Islet of Langerhans (tissue), 1 donor: ENCODE measurements at regions not wholly inside any gene's neighbourhood (a gene's known extent, or its start where the extent isn't known, plus 50 kb on each side); places are given as distances from the start of the nearest gene placed in this dataset.

Experiments
- FAIRE-seq: peaks from one replicate; lab custom pipeline; 2011; peaks lifted over from hg19 to GRCh38; lab: Jason Lieb, UNC

DNA sequence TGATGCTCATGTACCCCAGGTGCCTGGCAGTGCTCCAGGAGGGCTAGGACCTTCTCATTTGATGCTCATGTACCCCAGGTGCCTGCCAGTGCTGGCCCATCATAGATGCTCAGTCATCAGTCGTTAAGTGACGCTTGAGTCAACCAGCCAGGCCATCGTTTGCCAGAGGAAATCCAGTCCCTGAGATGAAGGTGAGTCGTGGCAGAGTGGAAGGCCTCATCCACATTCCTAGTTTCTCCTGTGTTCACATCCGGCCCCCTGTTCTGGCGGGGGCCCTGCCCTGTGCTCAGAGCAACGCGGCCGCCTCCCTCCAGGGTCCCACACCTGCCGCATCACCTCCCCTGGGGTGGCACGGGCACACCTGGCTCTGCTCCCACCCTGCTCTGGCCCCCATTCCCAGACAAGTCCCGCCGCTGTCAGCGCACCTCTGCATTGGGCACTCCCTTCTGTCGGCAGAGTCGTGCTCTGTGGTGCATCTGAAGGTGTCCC is 279.9 kb downstream of the BRD1 start:
- no peak for FAIRE-seq

DNA sequence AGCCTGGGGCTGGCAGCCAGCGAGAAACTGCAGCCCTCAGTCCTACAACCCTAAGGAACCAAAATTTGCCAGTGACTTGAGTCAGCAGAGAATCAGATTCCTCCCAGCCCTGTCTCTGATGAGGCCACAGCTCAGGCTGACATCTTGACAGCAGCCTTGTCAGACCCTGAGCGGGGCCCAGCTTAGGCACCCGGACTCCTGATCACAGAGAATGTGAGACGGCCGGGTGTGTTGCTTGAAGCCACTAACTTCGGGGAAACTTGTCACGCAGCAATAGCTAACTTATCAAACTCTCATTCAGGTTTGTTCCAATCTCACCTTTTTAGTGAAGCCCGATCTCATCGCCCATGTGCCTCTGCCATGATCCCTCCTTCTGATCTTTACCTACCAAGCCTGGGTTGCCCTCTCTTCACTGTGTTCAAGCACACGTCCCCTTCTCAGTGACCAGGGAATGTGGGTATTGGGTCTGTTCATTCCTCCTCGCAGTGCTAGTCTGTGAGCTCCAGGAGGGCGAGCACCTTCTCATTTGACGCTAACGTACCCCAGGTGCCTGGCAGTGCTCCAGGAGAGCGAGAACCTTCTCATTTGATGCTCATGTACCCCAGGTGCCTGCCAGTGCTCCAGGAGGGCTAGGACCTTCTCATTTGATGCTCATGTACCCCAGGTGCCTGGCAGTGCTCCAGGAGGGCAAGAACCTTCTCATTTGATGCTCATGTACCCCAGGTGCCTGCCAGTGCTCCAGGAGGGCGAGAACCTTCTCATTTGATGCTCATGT is 280.7 kb downstream of the BRD1 start:
- FAIRE-seq: no peak

DNA sequence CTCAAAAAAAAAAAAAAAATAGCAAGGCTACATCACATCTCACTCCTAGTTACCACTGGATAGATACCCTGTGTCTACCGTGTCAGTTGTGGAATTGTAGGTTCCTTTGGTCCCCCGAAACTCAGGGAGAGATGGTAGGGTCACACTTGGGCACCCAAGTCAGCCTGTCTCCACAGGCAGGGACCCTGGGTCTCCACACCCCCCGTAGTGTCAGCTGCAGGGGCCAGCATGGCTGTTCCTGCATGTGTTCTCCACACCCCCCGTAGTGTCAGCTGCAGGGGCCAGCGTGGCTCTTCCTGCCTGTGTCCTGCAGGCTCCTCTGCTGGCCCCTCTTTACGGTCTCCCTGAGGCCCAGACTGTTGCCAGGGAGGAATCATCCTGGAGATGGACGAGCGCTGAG is 282.1 kb downstream of the BRD1 start:
- FAIRE-seq: no peak

DNA sequence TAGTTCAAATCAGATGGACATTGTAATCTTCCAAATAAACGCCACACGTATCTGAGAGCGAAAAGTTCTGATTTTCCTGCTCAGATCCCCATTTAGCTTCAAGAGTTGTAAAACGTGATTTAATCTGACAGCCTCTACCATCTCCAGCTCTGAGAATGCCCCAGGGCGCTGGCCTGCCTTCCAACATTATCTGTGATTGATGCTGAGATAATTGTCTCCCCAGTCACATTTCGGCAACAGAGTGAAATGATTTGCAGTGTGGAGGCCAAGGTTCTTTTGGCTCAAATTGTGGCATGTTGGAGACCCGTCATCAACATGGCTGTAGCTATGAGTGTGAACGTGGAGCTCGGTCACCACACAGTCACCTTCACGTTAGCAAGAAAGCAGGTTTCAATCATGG is 283.4 kb downstream of the BRD1 start:
- no peak for FAIRE-seq

DNA sequence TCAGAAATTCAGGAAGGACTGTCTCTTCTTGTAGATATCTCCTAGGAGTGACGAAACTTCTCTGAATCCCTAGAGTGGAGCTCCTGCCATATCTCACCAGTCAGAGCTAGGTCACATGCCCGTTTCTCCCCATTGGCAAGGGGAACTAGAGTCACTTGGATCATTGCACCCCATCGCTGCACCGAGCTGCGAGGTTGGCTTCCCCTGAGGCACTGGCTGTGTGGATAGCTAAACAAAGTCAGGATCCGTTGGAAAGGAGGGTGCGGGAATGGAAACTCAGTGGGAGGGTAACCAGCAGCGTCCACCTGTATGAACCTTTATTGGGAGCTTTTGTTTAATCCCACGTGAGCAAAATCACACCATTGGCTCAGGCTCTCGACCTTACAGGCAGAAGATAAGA is 283.8 kb downstream of the BRD1 start:
- FAIRE-seq: no peak

DNA sequence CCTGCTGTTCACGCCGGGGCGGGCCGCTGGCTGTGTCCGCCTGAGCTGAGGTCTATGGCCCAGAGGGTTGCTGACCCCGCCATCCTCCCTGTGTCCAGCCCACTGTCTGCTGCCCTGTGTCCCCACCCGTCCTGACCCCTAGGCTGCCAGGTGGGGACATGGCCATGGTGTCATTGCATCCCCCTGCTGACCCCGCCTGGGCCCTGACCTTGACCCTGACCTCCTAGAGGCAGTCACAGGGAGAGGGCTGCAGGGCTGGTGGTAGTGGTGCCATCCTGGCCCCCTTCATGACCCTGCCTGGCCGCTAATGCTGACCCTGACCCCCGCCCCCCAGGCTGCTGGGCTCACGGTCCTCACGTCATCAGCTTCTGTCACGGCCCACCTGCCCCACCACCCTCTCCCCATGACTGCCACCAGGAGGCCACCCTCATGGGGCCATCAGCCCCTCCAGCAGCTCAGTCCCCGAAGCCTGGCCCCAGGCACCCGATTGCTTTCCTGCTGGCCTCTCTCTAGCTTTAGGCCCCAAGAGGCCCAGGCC is 285.9 kb downstream of the BRD1 start:
- FAIRE-seq: no peak

DNA sequence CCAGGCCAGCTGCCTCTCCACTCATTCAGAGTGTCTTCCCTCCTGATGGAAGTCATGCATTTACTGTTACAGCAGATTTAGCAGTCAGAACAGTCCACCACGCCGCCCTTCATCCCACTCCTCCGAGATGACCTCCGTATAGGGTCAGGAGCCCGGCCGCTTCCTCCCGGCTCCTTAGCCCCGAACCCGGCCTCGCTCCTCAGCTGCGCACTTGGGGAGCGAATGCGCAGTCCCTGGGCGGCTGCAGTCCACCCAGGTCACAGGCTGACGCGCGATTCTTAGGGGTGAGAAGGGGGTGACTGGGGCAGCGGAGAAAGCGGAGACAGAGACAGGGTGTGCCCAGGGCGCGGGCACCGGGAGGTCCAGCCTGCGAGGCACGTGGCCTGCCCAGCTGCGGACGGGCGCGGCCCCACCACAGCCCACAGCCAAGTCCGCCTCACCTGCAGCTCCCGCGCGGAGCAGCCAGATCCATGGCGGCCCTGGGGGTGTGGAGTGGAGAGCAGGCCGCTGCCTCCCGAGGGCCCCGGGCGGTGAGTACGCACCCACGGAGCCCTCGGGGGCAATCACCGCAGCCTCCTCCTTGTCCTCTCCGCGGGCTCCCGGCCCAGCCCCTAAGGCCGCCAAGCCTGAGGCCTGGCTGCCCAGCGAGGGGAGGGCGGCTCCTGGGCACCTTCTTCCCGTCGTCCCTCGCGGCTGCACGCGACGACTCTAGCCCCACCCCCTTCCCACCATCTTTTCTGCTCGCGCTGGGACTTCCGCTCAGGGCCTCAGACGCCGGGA is 286.6 kb downstream of the BRD1 start:
- no peak for FAIRE-seq

DNA sequence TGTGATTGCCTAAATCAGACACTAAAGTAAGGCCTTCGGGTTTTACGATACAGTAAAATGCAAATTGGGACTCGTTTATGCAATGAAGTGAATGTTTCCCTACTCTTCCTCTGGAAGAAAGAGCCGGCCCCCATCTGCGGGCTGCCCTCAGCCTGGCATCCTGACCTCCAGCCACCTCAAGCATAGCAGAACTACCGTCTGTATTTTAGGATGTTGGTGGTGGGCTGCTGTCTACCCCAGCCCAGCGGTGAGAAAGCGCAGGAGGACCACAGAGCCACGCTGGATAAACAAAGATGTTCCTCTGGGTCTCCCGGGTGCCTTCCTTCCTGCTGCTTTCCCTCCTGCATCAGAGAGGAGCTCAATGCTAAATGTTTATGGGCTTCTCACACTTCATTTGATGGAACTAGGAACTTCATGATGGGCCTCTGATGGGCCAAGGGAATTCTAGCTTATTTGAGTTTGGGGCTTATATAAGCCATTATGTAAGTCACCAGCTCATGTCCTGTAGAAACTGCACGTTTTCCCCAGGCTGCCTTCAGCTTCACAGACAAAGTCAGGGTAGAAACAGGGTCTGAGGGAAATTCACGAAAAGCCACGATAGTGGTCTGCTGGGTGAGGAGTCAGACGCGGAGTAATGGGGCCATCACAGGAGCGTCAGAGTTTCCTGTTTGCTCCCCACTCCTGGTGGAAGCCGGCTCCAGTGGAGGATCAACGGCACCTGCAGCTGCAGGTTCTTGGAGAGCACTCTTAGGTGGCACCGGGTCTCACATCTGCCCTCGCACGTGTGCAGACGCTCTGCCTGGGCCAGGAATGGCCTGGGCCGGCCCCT is 287.4 kb downstream of the BRD1 start:
- FAIRE-seq: no peak

DNA sequence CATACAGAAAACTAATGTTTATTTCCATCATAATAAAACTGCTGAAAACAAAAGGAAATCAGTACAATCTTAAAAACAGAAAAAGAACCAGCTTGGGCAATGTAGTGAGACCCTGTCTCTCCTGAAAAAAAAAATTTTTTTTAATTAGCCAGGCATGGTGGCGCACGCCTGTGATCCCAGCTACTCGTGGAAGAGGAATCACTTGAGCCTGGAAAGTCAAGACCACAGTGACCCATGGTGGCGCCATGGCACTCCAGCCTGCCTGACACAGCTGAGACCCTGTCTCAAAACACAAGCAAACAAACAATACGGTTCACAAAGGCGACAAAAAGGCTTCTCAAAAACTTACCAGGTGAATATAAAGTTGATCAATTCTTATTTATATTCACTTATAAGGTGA is 289.7 kb downstream of the BRD1 start:
- no peak for FAIRE-seq

DNA sequence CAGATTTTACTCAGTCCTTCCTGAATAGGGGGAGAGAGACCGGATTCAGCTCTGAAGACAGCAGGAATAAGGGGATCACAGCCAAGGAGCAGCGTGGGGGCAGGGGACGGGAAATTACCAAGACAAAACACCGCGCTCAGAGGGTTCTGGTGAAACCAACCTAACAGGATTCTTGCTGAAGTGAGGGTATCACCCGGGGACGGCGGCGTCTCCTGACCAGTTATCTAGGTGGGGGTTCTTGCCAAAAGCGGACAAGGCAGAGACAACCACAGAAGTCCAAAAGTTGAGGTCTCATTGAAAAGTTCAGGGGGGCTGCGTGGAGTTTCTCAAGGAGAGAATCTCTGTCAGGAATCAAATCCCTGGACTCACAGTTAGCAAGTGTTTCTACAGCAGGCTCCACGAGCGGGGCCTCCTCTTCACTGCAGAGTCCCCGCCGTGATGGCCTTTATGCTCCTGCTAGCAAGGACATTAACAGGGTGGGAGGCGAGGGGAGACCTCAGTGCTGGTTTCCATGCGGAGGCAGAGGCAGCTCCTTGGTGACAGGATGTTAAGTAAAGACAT is 291.0 kb downstream of the BRD1 start:
- FAIRE-seq: no peak

DNA sequence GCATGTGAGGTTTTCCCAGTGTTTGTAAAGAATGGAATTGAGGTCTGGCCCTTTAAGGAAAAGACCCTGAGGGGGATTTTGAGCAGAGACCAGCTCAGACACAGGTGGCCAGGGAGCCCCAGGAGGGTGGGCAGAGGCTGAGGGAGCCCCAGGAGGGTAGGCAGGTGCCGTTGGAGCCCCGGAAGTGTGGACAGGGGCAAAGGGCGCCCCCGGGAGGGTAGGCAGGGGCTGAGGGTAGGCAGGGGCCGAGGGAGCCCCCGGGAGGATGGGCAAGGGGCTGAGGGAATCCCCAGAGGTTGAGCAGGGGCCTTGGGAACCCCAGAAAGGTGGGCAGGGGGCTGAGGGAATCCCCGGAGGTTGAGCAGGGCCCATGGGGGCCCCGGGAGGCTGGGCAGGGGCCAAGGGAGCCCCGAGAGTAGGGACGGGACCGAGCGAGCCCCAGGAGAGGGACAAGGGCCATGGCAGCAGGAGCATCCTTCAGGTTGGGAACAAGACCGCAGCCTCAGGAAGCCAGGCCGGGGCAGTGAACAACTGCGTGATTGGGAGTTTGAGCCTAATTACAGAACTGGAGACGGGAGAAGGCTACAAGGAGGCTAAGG is 292.0 kb downstream of the BRD1 start:
- no peak for FAIRE-seq

DNA sequence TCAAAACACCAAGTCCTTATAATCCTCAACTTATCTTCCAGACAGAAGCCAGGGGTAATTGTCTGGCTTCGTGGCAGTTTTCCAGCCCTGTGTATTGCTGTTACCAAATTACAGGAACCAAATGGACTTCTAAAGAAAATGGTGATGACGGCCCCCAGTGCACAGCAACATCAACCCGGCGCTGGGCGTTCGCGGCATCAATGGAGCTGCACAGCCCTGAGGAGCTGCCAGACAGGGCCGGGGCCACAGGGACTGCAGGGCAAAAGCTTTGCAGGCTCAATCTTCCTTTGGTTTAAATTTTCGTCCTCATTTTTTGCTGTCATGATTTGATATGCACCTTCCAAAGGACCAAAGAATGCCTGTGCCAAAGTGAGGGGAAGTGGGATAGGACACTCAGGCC is 292.5 kb downstream of the BRD1 start:
- no peak for FAIRE-seq

DNA sequence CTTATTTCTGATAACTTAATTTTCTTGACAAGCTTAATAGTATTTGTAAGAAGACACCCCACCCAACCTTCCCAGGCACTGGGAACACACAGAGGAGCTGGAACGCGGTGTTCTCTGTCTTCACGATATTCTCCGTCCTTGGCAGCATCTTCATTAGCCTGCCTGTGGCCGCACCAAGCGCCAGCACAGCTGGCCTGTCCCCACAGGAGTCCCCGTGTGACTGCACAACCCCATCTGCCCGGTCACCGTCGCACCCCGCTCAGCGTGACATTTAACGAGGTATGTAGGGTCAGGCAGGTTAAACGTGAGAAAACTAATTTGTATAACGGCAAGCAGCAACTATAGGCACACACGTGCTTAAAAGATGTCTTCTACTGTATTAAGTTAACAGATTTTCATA is 293.3 kb downstream of the BRD1 start:
- FAIRE-seq: no peak

DNA sequence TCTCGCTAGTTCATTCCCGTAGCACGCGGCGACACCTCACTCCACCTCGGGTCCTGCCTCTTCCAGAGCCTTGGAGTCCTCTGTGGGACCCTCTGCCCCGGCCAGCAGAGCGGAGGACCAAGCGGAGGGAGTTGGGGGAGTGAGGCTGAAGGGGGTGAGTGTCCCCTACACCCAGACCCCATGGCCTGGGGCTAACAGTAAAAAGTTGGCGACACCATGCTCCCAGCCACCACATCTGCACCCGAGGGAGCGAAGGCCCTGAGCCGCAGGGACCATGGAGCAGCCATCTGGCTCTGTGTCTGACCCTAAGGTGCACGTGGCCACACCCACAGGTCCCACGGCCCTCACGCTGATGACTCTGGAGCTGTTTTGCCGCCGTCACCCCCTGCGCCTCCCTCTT is 293.8 kb downstream of the BRD1 start:
- FAIRE-seq: no peak

DNA sequence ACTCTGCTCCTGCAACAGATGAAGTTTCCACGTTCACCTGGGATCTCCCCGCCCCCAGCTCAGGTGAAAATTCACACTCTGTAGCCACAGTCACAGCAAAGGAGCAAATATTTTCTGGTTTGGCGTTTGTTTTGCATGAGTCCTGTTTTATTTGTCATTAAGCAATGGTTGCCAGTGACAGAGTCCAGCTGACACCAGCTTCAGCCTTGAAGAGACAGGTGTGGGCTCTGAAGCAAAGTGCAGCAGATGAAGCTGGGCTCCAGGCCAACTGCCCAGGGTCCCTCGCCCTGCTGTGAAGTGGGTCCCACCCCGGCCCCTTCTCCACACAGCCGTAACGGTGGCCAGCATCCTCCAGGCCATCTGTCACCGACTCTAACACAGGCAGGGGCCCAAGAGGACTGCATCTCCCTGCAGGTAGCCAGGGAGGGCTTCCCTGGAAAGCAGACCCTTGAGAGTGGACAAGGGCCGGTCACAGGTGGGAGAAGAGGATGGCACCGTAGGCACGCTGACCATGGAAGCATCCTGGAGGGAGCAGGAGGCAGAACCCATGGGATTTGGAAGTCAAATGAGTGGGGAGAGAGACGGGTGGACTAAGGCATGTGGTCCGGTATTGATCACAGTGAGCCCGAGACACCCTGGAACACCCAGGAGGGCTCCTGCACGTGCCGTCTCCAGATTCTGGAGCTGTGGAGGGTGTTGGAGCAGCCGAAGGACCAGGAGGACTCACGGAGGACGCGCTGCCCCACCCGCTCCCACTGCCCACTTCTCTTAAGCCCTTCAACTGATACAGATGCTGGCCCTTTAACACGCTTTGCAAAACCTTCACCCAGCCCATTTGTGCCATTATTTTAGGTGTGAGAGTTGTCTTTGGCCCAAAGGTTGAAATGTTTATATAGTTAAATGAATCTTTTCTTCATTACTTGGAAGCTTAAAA is 294.5 kb downstream of the BRD1 start:
- no peak for FAIRE-seq

DNA sequence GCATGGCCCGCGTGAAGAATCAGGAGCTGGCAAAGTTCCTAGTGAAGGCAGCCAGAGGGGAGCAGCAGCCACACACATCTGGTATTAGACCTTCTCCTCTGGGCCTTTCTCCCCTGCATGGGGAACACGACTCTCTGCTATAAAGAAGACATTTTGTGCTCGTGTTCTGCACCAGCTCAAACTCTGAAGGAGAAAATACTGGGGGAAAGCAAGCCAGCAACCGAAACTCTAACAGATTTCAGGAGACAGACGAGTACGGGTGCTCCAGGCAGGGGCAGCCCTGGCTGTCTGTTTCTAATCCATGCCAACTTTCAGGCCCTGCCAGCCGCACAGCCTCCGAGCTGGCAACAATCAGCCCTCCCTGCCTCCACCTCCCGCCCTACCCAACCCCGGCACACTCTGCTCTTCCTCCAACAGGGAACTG is 296.3 kb downstream of the BRD1 start:
- no peak for FAIRE-seq

DNA sequence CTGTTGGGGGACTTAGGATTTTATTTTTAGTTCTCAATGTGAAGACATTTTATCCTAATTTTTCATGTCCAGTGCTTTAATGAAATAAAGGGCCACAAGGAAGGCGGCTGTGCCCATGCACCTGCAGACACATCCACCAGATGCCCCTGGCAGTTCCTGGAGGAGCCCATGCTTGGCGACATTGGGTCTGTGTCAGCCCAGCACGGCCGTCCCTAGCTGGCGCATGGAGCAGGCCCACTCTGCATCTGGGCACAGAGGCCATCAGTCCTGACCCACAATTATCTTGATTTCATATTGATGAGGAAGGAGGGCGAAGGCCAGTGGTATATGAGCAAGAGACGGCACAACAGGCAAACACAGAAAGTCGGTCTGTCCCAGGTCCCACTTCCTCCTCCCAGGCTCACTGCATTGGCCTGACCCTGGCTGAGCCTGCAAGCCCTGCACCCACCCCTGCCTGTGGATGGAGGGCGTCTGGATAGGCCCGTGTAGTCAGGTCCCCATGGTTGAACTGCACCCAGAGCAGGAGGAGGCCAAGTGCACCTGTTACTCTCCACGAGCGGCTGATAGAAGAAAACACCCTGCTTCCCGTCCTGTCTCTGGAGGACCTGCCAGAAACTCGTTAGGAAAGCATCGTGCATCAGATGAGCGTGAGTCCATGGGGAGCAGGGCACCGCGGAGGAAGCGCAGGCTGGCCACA is 296.9 kb downstream of the BRD1 start:
- FAIRE-seq: no peak

DNA sequence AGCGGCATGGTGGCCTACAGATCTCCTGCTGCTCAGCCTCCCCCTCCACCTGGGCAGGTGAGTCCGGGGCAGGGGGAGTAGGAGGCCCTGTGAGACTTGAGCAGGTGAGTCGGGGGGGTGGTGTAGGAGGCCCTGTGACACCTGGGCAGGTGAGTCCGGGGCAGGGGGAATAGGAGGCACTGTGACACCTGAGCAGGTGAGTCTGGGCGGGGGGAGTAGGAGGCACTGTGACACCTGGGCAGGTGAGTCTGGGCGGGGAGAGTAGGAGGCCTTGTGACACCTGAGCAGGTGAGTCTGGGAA is 299.3 kb downstream of the BRD1 start:
- no peak for FAIRE-seq

DNA sequence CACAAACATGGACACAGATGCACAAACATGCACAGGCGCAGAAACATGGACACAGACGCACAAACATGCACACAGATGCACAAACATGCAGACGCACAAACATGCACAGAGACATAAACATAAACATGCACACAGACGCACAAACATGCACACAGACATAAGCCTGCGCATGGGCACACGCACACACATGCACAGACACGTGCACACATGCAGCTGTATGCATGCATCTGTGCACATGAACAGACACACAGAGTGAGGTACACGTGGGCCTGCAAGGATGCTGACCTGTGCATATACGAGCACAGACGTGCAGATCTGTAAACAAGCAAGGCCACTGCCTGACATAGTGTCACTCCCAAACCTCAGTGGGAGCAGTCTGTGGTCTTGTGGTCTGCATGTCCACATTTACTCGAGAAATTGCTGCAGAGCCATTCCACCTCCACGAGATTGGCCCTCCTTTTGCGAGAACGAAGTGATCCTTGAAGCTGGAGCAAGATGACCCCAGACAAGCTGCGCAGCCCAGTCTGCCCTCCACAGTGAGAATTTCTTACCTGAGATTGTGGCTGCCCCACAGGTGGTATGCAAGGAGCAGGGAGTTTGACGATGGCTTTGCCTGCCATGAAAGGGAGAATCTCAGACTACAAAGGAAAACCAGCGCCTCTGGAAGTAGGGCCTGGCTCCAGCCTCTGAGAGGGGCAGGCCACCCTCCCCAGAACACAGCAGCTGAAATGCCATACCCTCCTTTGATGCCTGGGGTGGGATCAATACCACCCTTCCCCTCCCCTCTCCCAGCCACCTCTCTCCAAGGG is 299.9 kb downstream of the BRD1 start:
- no peak for FAIRE-seq
